ENCODE measurements at regions not wholly inside any gene's neighbourhood (a gene's known extent, or its start where the extent isn't known, plus 50 kb on each side); places are given as distances from the start of the nearest gene placed in this dataset.

- no peak for TF ChIP-seq CTCF (IDR thresholded peaks at IDR 0.05)
- TF ChIP-seq POLR2A (IDR thresholded peaks at IDR 0.05) = no peak
Observed at GRCh38 chr14:50051106-50051505, 65.3 kb downstream of the VCPKMT start.

Measured in body of pancreas (tissue), 4 donors.